ENCODE measurements at regions not wholly inside any gene's neighbourhood (a gene's known extent, or its start where the extent isn't known, plus 50 kb on each side); places are given as distances from the start of the nearest gene placed in this dataset.
A peak's percentile ranks its signal among the peaks of the same experiment; 100 is the strongest.

GRCh38 chr5:161960314-161960713 is 107.3 kb upstream of the GABRG2 start:
- ATAC-seq (replicated peaks in 6 of 8): no peak
- in situ Hi-C loops (cut with MboI; ENCODE audit: low pct_unique_long_range_greater_than_20kb in 2 of 9, low sequenced_read_pairs in 9 of 9, unreplicated experiment in 9 of 9): no loop called here
- H3K4me3 ChIP-seq: no peak overlapping the region

GRCh38 chr5:161966564-161966963 is 101.0 kb upstream of the GABRG2 start:
- no peak overlapping the region for H3K4me3 ChIP-seq
- H3K27ac ChIP-seq: no peak overlapping the region
- in situ Hi-C loops (cut with MboI; ENCODE audit: low pct_unique_long_range_greater_than_20kb in 2 of 9, low sequenced_read_pairs in 9 of 9, unreplicated experiment in 9 of 9): no loop called here
- peaks cover 0 to 3% of the 10 kb centered on the region in 2 donors for H3K4me1 ChIP-seq (replicated peaks in 1 of 2)
- ATAC-seq (replicated peaks in 6 of 8): peak in 4 of 8 experiments; percentile 35 to 74 (median 46)
- 0 to 36% (median 15%) methylated on average over 1 to 3 of the region's 3 CpGs for WGBS, 10 experiments

More at GRCh38 chr5:161960314-161960713, 107.3 kb upstream of the GABRG2 start:
- WGBS, 10 experiments: 20 to 88% (median 62%) methylated on average over 1 to 3 of the region's 3 CpGs
- Histone ChIP-seq H3K27ac (no peak overlapping the region), H3K4me1 (replicated peaks in 1 of 2) (peaks cover 0 to under 1% of the 10 kb centered on the region in 2 donors)

GRCh38 chr5:161975350-161975749 is 92.2 kb upstream of the GABRG2 start:
- no peak overlapping the region for H3K27ac ChIP-seq
- no peaks in the 10 kb centered on the region for H3K4me1 ChIP-seq (replicated peaks in 1 of 2)
- whole genome bisulfite sequencing, 10 experiments: 0 to 75% (median 49%) methylated on average over 1 to 2 of the region's 2 CpGs; no CpG with 5 or more reads in 1 of the 10 experiments
- ATAC-seq (replicated peaks in 6 of 8): no peak
- no peak overlapping the region for H3K4me3 ChIP-seq
- in situ Hi-C loops (cut with MboI; ENCODE audit: low pct_unique_long_range_greater_than_20kb in 2 of 9, low sequenced_read_pairs in 9 of 9, unreplicated experiment in 9 of 9): no loop called here

- Histone ChIP-seq H3K27ac (no peak overlapping the region), H3K4me1 (replicated peaks in 1 of 2) (no peaks in the 10 kb centered on the region), H3K4me3 (no peak overlapping the region)
- WGBS, 10 experiments: 0 to 100% (median 83%) methylated on average over 1 of the region's 1 CpG; no CpG with 5 or more reads in 3 of the 10 experiments
- ATAC-seq (replicated peaks in 6 of 8): peak in 1 of 8 experiments; percentile 64
- in situ Hi-C loops (cut with MboI; ENCODE audit: low pct_unique_long_range_greater_than_20kb in 2 of 9, low sequenced_read_pairs in 9 of 9, unreplicated experiment in 9 of 9): no loop called here
Measured at GRCh38 chr5:161988077-161988476, 79.5 kb upstream of the GABRG2 start.

All from motor neuron (in vitro differentiated cells).